CD4-positive, alpha-beta T cell treated with Interleukin-6 at 100 ng/mL for 8 hours (primary cell): ENCODE measurements at regions not wholly inside any gene's neighbourhood (a gene's known extent, or its start where the extent isn't known, plus 50 kb on each side); places are given as distances from the start of the nearest gene placed in this dataset.

Source experiments
- DNase-seq: peaks from one replicate; pipeline ENCODE4 v3.0.0-alpha.2; 2020; ENCODE audit warnings: mixed read lengths, low spot score

- no peak for DNase-seq
These were observed 392.2 kb upstream of the MARCKS start for GRCh38 chr6:113464960-113465359.

GRCh38 chr6:113466526-113466925 lies 390.6 kb upstream of the MARCKS start:
- DNase-seq: no peak

GRCh38 chr6:113475392-113475791 lies 381.8 kb upstream of the MARCKS start:
- DNase-seq: no peak

GRCh38 chr6:113476937-113477839 lies 380.0 kb upstream of the MARCKS start:
- no peak for DNase-seq

GRCh38 chr6:113480616-113481015 lies 376.5 kb upstream of the MARCKS start:
- DNase-seq: no peak

- no peak for DNase-seq
These were observed 375.7 kb upstream of the MARCKS start for GRCh38 chr6:113481458-113481857.

- no peak for DNase-seq
These were observed 375.2 kb upstream of the MARCKS start for GRCh38 chr6:113481910-113482309.

- no peak for DNase-seq
These were observed 374.4 kb upstream of the MARCKS start for GRCh38 chr6:113482771-113483170.

GRCh38 chr6:113486199-113486598 lies 370.9 kb upstream of the MARCKS start:
- no peak for DNase-seq

- DNase-seq: no peak
These were observed 369.6 kb upstream of the MARCKS start for GRCh38 chr6:113487489-113488058.

- DNase-seq: no peak
These were observed 369.1 kb upstream of the MARCKS start for GRCh38 chr6:113488061-113488460.

GRCh38 chr6:113488812-113489685 lies 368.1 kb upstream of the MARCKS start:
- DNase-seq: no peak

GRCh38 chr6:113489952-113490746 lies 367.0 kb upstream of the MARCKS start:
- DNase-seq: no peak

GRCh38 chr6:113491376-113491775 lies 365.8 kb upstream of the MARCKS start:
- no peak for DNase-seq

- DNase-seq: no peak
These were observed 363.2 kb upstream of the MARCKS start for GRCh38 chr6:113493991-113494390.

GRCh38 chr6:113495521-113495920 lies 361.6 kb upstream of the MARCKS start:
- DNase-seq: no peak

- no peak for DNase-seq
These were observed 361.0 kb upstream of the MARCKS start for GRCh38 chr6:113496166-113496565.

GRCh38 chr6:113500221-113500620 lies 356.9 kb upstream of the MARCKS start:
- DNase-seq: no peak

- DNase-seq: no peak
These were observed 352.0 kb upstream of the MARCKS start for GRCh38 chr6:113505084-113505699.

- no peak for DNase-seq
These were observed 348.9 kb upstream of the MARCKS start for GRCh38 chr6:113508249-113508648.

GRCh38 chr6:113511100-113511499 lies 346.0 kb upstream of the MARCKS start:
- DNase-seq: no peak
